ENCODE measurements at regions not wholly inside any gene's neighbourhood (a gene's known extent, or its start where the extent isn't known, plus 50 kb on each side); places are given as distances from the start of the nearest gene placed in this dataset.

DNA sequence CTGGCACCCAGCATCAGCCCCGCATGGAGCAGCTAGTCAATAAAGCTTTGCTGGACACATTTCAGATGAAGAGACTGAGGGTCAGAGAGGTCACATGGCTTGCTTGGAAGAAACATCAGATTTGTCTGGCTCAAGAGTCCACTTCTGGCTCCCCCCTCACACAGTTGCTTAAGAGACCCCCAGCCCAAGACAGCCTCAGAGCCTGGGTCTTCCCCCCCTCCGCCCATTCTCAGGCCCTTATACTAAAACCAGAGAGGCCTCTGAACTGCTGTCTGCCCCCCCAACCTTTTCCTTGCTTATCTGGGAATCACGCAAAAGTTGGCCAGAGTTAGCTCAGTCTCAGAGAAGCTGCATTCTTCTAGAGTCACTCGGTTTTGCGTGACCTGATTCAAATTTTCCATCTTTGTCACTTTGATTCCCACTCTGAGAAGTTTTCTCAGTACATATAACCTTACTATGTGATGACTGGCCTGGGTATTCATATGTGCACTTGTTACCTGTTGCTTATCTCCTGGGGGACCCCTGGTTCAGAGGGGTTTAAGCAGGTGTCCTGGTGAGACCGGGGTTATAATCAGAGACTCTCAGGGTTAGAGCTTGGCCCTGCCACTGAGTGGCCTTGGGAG, 145.4 kb upstream of the IER5L start:
- Histone ChIP-seq H3K27ac (ENCODE audit: low read length) (no peak overlapping the region), H3K36me3 (replicated peaks; ENCODE audit: low read depth, low read length) (no peaks in the 10 kb centered on the region), H3K27me3 (ENCODE audit: low read depth, low read length) (no peaks in the 10 kb centered on the region), H3K4me3 (ENCODE audit: low read length) (no peak overlapping the region), H3K79me2 (ENCODE audit: low read length) (no peaks in the 10 kb centered on the region), H3K4me2 (ENCODE audit: low read length) (no peak overlapping the region), H3K9ac (ENCODE audit: low read length) (no peak overlapping the region), H3K9me3 (ENCODE audit: insufficient read depth, low read length) (no peaks in the 10 kb centered on the region), H2AFZ (ENCODE audit: low read depth, low read length) (no peak overlapping the region), H4K20me1 (ENCODE audit: insufficient read depth, low read length) (no peaks in the 10 kb centered on the region), H3K4me1 (ENCODE audit: low read length) (peaks cover 33% of the 10 kb centered on the region)
- no peak for TF ChIP-seq EZH2phosphoT487 (IDR thresholded peaks at IDR 0.05; ENCODE audit: low read depth)
- TF ChIP-seq, protein P1, sequence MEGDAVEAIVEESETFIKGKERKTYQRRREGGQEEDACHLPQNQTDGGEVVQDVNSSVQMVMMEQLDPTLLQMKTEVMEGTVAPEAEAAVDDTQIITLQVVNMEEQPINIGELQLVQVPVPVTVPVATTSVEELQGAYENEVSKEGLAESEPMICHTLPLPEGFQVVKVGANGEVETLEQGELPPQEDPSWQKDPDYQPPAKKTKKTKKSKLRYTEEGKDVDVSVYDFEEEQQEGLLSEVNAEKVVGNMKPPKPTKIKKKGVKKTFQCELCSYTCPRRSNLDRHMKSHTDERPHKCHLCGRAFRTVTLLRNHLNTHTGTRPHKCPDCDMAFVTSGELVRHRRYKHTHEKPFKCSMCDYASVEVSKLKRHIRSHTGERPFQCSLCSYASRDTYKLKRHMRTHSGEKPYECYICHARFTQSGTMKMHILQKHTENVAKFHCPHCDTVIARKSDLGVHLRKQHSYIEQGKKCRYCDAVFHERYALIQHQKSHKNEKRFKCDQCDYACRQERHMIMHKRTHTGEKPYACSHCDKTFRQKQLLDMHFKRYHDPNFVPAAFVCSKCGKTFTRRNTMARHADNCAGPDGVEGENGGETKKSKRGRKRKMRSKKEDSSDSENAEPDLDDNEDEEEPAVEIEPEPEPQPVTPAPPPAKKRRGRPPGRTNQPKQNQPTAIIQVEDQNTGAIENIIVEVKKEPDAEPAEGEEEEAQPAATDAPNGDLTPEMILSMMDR (IDR thresholded peaks at IDR 0.05; ENCODE audit: low read depth, low read length): no peak

DNA sequence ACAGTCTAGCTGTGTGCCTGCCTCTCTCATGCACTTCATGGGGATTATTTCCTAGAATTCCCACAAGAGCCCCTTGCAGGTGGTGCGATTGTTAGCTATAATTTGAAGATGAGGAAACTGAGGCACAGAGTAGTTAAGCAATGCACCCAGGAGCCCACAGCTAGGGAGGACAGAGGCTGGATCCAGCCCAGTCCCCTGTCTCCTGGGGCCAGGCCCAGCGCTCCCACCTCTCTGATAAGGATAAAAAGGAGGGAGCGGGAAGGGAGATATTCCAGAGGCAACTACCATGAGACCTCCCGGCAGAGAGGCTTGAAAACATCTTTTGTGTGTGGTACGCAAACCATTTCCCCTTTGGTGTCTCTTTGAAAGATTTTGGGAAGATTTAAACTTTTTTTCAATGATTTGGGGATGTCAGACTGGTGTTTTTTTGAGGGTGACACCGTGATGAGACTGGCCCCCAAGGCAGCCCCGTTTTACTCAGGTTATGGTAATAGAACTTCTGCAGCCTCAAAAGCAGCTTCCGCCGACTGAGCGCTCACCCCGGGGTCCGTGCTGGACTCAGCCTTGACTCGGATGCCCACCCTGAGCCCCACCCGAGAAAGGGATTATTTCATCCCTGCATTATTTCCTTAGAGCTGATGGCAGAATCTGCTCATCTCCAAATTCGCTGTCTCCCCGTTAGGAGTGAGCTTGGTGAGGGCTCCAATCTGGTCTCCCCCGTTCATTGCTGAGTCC, 144.7 kb upstream of the IER5L start:
- Histone ChIP-seq H3K27ac (ENCODE audit: low read length) (no peak overlapping the region), H3K9me3 (ENCODE audit: insufficient read depth, low read length) (no peaks in the 10 kb centered on the region), H3K4me2 (ENCODE audit: low read length) (no peak overlapping the region), H2AFZ (ENCODE audit: low read depth, low read length) (no peak overlapping the region), H3K4me3 (ENCODE audit: low read length) (no peak overlapping the region), H3K4me1 (ENCODE audit: low read length) (peaks cover 33% of the 10 kb centered on the region), H3K27me3 (ENCODE audit: low read depth, low read length) (no peaks in the 10 kb centered on the region), H4K20me1 (ENCODE audit: insufficient read depth, low read length) (no peaks in the 10 kb centered on the region), H3K9ac (ENCODE audit: low read length) (no peak overlapping the region), H3K79me2 (ENCODE audit: low read length) (no peaks in the 10 kb centered on the region), H3K36me3 (replicated peaks; ENCODE audit: low read depth, low read length) (no peaks in the 10 kb centered on the region)
- TF ChIP-seq, protein P1 (IDR thresholded peaks at IDR 0.05; ENCODE audit: low read depth, low read length): no peak
- TF ChIP-seq EZH2phosphoT487 (IDR thresholded peaks at IDR 0.05; ENCODE audit: low read depth): no peak

DNA sequence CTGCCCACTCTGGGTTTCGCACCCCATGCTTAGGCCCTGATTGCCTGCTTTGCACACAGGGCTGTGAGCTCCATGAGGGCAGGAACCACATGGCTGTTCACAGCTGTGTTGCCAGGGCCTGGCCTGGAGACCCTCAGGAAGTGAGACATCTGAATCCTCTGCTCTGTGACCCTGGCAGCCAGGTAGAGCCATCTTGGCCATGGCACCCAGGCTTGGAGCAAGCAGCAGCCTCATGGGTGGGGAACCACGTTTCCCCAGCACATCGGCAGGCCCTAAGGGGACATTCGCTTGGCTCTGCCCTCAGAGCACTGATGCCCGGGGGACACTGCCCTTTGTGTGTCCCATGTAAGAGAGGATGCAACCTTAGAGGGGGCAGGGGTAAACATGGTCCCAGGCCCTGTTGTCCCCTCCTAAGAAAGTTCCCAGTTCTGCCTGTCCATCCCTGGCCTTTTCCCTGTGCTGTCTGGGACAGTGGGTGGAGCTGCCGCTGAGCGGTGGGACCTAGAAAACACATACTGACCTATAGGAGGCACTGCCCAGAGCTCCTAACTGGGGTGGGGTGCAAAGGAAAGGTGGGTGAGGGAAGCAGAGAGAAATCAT, 144.1 kb upstream of the IER5L start:
- no peaks in the 10 kb centered on the region for H3K9me3 ChIP-seq (ENCODE audit: insufficient read depth, low read length)
- H4K20me1 ChIP-seq (ENCODE audit: insufficient read depth, low read length): no peaks in the 10 kb centered on the region
- H3K27ac ChIP-seq (ENCODE audit: low read length): no peak overlapping the region
- H3K9ac ChIP-seq (ENCODE audit: low read length): no peak overlapping the region
- no peak overlapping the region for H3K4me2 ChIP-seq (ENCODE audit: low read length)
- no peak overlapping the region for H2AFZ ChIP-seq (ENCODE audit: low read depth, low read length)
- H3K27me3 ChIP-seq (ENCODE audit: low read depth, low read length): no peaks in the 10 kb centered on the region
- TF ChIP-seq, protein P1 (IDR thresholded peaks at IDR 0.05; ENCODE audit: low read depth, low read length): no peak
- no peaks in the 10 kb centered on the region for H3K36me3 ChIP-seq (replicated peaks; ENCODE audit: low read depth, low read length)
- no peak overlapping the region for H3K4me3 ChIP-seq (ENCODE audit: low read length)
- H3K4me1 ChIP-seq (ENCODE audit: low read length): peaks cover 28% of the 10 kb centered on the region
- H3K79me2 ChIP-seq (ENCODE audit: low read length): no peaks in the 10 kb centered on the region

DNA sequence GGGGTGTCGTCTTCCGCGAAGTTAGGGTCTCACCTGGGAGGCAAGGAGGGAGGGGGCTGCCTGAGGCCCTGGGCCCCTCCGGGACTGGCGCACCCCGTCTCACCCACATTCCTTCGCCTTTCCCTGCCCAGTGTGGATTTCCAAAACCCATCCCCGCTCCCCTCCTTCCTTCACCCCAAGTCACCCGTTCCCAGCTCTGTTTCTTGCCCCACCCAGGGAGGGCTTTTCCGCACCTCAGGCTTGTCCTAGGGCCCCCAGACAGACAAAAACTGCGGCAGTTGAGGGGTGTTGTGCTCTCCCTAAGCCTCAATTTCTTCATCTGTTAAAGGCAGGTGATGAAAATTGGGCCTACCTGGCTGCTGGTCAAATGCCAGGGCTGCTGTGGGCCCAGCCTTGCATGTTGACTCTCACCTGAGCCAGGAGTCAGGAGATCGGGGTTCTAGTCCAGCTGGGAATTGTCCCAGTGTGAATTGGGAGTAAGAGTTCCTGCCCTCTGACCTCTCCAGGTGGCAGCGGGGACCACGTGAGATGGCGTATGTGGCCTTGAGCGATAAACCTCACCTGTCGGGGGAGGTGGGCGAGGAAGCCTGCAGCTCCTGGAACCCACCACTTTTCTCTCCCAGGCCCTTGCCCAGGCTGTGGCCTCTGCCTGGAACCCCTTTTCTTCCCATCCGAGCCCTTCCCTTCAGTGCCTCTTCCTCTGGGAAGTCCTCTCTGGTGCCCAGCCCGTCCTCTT, 143.4 kb upstream of the IER5L start:
- Histone ChIP-seq H3K9ac (ENCODE audit: low read length) (peak overlapping the region; percentile 90; the same call in 1 of the 2 replicates), H3K4me1 (ENCODE audit: low read length) (peaks cover 28% of the 10 kb centered on the region)

More for the DNA sequence above, 143.4 kb upstream of the IER5L start:
- Histone ChIP-seq H2AFZ (ENCODE audit: low read depth, low read length) (peak overlapping the region; percentile 91; the same call in 1 of the 2 replicates), H3K27me3 (ENCODE audit: low read depth, low read length) (no peaks in the 10 kb centered on the region), H3K79me2 (ENCODE audit: low read length) (no peaks in the 10 kb centered on the region), H4K20me1 (ENCODE audit: insufficient read depth, low read length) (no peaks in the 10 kb centered on the region), H3K4me2 (ENCODE audit: low read length) (peak overlapping the region; percentile 87), H3K4me3 (ENCODE audit: low read length) (peak overlapping the region; percentile 85), H3K9me3 (ENCODE audit: insufficient read depth, low read length) (no peaks in the 10 kb centered on the region), H3K27ac (ENCODE audit: low read length) (peak overlapping the region; percentile 85), H3K36me3 (replicated peaks; ENCODE audit: low read depth, low read length) (no peaks in the 10 kb centered on the region)
- TF ChIP-seq, protein P1 (IDR thresholded peaks at IDR 0.05; ENCODE audit: low read depth, low read length): no peak
- TF ChIP-seq EZH2phosphoT487 (IDR thresholded peaks at IDR 0.05; ENCODE audit: low read depth): no peak
